Epithelial cell of prostate (primary cell): ENCODE measurements at regions not wholly inside any gene's neighbourhood (a gene's known extent, or its start where the extent isn't known, plus 50 kb on each side); places are given as distances from the start of the nearest gene placed in this dataset.

ENCODE experiments used
- DNase-seq: peaks from one replicate; pipeline ENCODE4 v3.0.0-alpha.2; 2011; ENCODE audit warnings: low read depth, low spot score
- H3K27ac ChIP-seq: fragments of 450-650 bp; 2 replicates; pipeline ENCODE4 v1.5.1; 2017; ENCODE audit warnings: mild to moderate bottlenecking

DNA sequence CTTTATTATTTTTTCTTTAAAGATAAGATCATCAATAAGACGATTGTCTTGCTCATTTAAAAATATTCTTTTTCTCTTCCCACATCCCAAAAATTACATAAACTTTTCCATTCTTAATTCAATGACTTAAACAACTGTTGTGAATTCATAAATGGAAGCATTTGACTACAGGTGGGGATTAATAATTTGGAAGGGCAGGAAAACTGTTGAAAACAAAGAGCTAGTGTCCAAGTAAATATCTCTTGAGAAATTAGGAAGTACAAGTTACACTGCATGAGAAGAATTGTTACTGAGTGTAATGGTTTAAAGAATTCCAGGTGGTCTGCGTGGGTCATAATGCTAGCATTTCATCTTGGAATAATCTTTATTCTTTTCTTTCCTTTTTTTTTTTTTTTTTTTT, 634.8 kb upstream of the ZEB2 start:
- H3K27ac ChIP-seq: no peak overlapping the region
- no peak for DNase-seq

DNA sequence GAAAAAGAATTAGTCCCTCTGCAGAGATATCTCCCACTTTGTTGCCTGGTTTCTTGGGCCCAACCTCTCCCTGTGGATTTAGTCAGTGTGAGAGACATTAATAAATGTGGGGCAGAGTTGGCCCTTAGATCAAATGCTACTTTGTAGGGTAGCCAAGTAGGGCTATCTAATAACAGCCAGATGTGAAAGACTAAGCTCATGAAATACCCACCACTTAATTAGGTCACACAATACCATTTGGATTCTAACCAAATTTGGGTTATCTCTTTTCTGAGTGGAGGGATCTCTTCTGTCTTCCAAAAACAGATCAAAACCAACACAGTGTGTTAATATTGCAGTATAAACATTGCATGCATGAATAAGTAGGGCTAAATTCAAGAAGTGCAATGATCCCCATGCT, 626.8 kb upstream of the ZEB2 start:
- no peak for DNase-seq

DNA sequence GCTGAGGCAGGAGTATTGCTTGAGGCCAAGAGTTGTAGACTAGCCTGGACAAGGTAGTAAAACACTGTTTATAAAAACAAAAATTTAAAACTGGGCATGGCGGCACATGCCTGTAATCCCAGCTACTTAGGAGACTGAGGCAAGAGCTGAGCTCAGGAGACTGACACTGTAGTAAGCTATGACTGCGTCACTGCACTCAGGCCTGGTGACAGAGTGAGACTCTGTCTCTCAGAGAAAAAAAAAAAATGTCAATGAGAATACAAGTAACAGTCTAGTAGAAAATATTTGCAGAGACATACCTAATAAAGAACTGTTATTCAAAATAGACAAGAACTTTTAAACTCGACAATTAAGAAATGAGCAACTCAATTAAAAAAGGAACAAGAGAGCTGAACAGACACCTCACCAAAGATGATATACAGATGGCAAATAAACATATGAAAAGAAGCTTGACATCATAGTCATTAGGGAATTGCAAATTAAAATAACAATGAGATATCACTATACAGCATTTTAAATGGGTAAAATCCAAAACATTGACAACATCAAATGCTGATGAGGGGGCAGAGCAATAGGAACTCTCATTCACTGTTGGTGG, 624.3 kb upstream of the ZEB2 start:
- no peak overlapping the region for H3K27ac ChIP-seq
- no peak for DNase-seq

More for the DNA sequence above, 626.8 kb upstream of the ZEB2 start:
- H3K27ac ChIP-seq: no peak overlapping the region

GRCh38 chr2:145141981-145142380, 622.1 kb upstream of the ZEB2 start:
- H3K27ac ChIP-seq: no peak overlapping the region
- no peak for DNase-seq

DNA sequence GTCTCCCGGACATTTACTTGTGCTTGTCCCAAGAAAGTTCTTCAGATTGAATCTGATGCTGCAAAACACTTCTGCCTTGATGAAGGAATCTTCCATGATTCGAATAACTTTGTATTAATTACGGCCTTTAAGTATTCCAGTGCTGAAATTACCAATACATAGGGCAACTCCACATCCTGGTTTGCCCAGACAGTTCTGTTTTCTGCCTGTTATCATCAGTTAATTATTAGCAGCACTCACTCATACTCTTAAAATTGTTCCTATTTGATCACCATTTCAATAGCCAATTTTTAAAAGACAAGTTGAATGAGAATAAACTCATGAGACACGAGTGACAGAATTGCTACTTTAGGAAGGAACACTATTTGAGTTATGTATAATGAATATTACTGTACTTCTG, 620.7 kb upstream of the ZEB2 start:
- H3K27ac ChIP-seq: no peak overlapping the region
- no peak for DNase-seq

DNA sequence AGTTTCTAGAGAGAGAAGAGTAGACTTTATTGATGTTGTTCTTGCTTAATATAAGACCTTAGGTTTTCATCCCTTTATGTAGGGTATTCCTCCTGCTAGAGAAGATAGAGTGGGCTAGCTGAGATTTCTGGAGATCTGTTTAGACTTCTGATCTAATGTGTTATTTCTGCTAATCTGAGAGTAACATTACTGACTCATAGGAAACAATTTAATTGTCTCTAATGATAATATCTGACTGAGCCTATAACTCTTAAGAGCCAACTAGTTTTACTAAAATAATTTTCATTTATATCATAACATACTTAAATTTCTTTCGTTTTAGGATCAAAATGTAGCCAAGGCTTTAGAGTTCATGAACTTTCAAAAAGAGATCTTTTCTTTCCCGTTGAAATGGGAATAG, 618.7 kb upstream of the ZEB2 start:
- DNase-seq: no peak
- no peak overlapping the region for H3K27ac ChIP-seq

- no peak for DNase-seq
- H3K27ac ChIP-seq: no peak overlapping the region
Measured at GRCh38 chr2:145137901-145138300, 618.0 kb upstream of the ZEB2 start.

DNA sequence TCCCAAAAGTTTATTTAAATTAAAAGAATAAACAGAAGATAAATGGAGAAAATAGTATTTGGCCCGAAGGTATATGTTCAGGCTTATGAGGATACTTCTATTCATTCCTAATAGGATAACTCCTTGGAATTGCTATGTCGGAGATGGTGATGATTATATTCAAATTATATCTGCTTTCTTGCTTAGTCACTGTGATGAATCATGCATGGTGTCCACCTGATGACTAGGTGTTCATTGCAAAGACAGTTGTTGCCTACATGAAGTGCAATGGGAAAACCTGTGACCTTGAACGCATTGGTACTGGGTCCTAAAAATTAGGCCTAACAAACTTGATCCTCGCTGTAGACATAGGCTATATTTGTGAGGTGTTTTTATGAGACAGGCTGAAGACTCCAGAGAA, 617.3 kb upstream of the ZEB2 start:
- H3K27ac ChIP-seq: no peak overlapping the region
- no peak for DNase-seq

DNA sequence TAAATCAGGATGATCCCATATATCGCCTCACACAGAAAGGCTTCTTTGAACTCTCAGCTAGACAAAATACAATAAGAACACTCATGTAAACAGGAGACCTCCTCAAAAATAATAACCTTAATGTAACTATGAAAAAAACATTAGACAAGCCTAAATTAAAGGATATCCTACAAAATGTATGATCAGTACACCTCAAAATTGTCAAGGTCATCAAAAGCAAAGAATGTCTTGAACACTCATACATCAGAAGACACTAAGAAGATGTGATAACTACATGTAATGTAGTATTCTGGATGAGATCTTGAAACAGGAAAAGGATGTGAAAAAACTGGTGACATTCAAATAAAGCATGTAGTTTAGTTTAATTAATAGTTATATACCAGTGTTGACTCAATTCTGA, 616.8 kb upstream of the ZEB2 start:
- no peak overlapping the region for H3K27ac ChIP-seq

DNA sequence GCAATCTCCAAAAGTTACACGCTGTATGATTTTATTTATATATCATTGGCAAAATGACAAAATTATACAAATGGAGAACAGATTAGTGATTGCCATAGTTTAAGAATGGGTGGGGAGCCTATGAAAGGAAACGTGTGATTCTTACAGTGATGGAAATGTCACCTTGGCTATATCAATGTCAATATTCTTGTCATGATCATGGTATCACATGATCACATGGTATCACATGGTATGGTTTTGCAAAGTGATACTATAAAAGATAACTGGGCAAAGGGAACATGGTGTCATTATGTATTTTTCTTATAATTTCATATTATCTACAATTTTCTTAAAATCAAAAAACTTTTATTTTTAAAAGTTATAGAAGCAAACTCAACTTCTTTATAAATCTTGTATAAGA, 606.2 kb upstream of the ZEB2 start:
- no peak overlapping the region for H3K27ac ChIP-seq
- DNase-seq: no peak

More for the DNA sequence above, 616.8 kb upstream of the ZEB2 start:
- DNase-seq: no peak

- no peak overlapping the region for H3K27ac ChIP-seq
- DNase-seq: no peak
Measured at GRCh38 chr2:145124085-145124484, 604.2 kb upstream of the ZEB2 start.

- no peak overlapping the region for H3K27ac ChIP-seq
- DNase-seq: no peak
Measured at GRCh38 chr2:145123606-145124005, 603.7 kb upstream of the ZEB2 start.

DNA sequence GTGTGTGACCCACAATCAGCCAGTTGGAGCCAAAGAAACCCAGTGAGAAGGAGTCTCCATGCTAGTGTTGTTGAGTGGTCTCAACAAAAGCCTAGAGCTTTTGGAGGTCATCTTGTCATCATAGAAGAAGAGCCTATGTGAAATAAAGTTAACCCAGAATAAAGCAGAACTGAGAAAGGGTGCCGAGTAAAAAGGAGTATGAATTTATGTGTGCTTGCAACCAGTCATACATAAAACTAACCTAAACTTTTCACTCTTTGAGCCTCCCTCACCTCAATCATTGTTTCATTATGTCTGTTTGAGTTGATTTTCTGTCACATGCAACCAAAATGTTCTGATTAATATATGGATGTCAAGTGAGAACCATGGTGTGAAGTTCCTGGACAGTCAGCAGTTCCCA, 599.3 kb upstream of the ZEB2 start:
- no peak overlapping the region for H3K27ac ChIP-seq
- no peak for DNase-seq

- no peak for DNase-seq
- no peak overlapping the region for H3K27ac ChIP-seq
Measured at GRCh38 chr2:145116834-145117725, 597.2 kb upstream of the ZEB2 start.

- DNase-seq: no peak
- no peak overlapping the region for H3K27ac ChIP-seq
Measured at GRCh38 chr2:145116056-145116455, 596.1 kb upstream of the ZEB2 start.

- DNase-seq: no peak
- H3K27ac ChIP-seq: no peak overlapping the region
Measured at GRCh38 chr2:145114726-145115125, 594.8 kb upstream of the ZEB2 start.

GRCh38 chr2:145112467-145112866, 592.5 kb upstream of the ZEB2 start:
- no peak for DNase-seq
- H3K27ac ChIP-seq: no peak overlapping the region

DNA sequence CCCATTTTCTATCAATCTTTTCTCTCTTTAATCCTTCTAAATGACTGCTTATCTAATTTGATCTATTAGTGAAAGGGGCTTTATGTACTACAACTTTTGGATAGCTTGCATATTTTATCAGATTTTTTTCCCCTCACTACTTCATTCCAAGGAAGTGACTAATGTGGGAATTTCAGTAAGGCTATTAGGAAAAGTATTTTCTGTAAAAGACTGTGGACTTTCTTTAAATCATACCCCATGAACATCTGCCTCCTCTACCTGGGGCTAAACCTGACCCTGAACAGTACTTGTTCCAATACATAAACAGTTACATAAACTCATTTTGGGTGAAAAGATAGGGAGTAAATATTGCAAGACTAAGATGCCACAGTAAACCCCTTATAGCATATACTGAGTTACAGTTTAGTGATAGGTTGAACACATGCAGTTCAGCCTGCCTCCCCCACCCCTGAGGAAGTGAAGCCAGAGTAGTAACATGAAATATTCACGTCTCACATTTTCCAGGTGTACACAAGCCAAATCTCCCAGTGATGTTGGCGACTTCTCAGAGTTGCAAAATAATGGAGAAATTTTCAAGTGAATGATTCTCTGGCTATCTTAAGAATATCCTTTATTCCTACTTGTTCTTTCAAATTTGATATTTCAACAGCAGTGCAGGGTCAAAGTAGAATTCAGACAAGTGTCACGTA, 590.9 kb upstream of the ZEB2 start:
- H3K27ac ChIP-seq: no peak overlapping the region
- DNase-seq: no peak

GRCh38 chr2:145108959-145109710, 589.2 kb upstream of the ZEB2 start:
- H3K27ac ChIP-seq: no peak overlapping the region
- DNase-seq: no peak

- no peak for DNase-seq
Measured at GRCh38 chr2:145108361-145108778, 588.5 kb upstream of the ZEB2 start.

DNA sequence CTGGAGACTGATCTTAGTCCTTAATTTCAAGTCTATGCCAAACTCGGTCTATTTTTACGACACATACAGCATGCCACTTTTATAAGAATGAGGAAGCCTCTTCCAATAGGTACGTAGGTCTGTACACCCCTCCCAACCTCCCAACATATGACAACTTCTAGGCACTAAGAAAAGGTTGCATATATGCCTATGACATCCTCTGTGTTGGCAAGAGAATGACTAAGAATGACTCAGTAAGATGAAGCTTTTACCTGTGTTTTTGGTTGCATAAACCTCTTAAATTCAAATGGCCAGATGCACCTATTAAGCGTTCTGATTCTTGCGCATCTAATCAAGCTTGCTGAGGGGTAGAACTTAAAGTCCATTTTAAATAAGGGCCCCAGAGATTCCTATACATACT, 586.4 kb upstream of the ZEB2 start:
- H3K27ac ChIP-seq: no peak overlapping the region
- DNase-seq: peak; percentile 43

More at GRCh38 chr2:145108361-145108778, 588.5 kb upstream of the ZEB2 start:
- no peak overlapping the region for H3K27ac ChIP-seq
